ENCODE measurements at regions not wholly inside any gene's neighbourhood (a gene's known extent, or its start where the extent isn't known, plus 50 kb on each side); places are given as distances from the start of the nearest gene placed in this dataset.
"Not testable (repeated sequence)": the region's sequence is repeated elsewhere in the genome, so short reads cannot be mapped to it uniquely, and the experiment has no call there.

DNA sequence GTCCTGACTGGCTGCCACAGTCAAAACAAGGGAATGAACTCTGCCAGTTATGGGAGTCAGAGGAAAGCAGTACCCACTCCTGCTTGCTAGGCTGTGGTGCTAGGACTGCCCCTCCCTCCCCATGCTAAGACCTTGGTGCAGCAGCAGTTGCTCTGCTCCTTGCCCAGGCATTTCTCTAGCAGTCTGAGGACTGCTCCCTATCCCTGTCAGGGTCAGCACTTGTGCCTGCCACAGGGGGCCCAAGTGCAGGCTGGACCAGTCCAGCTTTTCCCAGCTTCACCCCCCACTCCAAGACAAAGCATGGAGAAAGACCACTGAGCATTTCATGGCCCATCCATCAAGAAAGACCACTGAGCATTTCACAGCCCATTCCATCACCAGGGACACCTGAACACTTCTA lies 305.8 kb upstream of the CLEC14A start:
- ATAC-seq: no peak

DNA sequence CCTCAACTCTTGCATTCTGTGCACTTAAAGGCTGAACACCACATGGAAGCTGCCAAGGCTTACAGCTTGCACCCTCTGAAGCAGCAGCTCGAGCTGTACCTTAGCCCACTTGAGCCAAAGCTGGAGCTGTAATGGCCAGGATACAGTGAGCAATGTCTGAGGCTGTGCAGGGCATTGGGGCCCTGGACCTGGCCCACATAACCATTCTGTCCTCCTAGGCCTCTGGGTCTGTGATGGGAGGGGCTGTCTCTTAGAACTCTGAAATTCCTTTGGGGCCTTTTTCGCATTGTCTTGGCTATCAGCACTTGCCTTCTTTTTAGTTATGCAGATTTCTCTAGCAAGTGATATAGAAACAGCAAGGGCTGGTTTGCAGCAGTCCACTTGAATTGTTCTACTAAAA lies 303.8 kb upstream of the CLEC14A start:
- H3K27me3 Mint-ChIP-seq: no peaks in the 10 kb centered on the region
- no peak for DNase-seq (ENCODE audit: low spot score)
- H3K9me3 Mint-ChIP-seq: peaks cover 22% of the 10 kb centered on the region
- H3K4me1 Mint-ChIP-seq (ENCODE audit: low read depth in 2 of 2): no peaks in the 10 kb centered on the region
- no peak overlapping the region for H3K4me3 Mint-ChIP-seq
- H3K36me3 Mint-ChIP-seq: no peaks in the 10 kb centered on the region
- no peak overlapping the region for H3K27ac Mint-ChIP-seq
- no peak for ATAC-seq

More for the DNA sequence above, 305.8 kb upstream of the CLEC14A start:
- Mint-ChIP-seq H3K9me3 (peaks cover 24% of the 10 kb centered on the region), H3K4me1 (ENCODE audit: low read depth in 2 of 2) (no peaks in the 10 kb centered on the region), H3K4me3 (no peak overlapping the region), H3K36me3 (no peaks in the 10 kb centered on the region), H3K27ac (no peak overlapping the region), H3K27me3 (no peaks in the 10 kb centered on the region)
- no peak for DNase-seq (ENCODE audit: low spot score)

DNA sequence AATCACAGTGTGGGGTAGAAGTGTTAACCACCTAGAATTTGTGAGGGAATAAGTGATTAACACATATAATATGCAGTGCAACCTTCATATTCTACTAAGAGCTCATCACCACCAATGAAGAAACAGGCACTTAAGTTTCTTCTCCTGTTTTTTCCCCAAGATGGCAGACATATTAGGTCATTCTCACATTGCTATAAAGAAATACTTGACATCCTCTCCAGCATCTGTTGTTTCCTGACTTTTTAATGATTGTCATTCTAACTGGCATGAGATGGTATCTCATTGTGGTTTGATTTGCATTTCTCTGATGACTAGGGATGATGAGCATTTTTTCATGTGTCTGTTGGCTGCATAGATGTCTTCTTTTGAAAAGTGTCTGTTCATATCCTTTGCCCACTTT lies 301.5 kb upstream of the CLEC14A start:
- H3K4me1 Mint-ChIP-seq (ENCODE audit: low read depth in 2 of 2); H3K27ac Mint-ChIP-seq; H3K27me3 Mint-ChIP-seq; ATAC-seq; H3K4me3 Mint-ChIP-seq; H3K36me3 Mint-ChIP-seq; DNase-seq (ENCODE audit: low spot score): not testable (repeated sequence)
- peaks cover 19% of the 10 kb centered on the region for H3K9me3 Mint-ChIP-seq

DNA sequence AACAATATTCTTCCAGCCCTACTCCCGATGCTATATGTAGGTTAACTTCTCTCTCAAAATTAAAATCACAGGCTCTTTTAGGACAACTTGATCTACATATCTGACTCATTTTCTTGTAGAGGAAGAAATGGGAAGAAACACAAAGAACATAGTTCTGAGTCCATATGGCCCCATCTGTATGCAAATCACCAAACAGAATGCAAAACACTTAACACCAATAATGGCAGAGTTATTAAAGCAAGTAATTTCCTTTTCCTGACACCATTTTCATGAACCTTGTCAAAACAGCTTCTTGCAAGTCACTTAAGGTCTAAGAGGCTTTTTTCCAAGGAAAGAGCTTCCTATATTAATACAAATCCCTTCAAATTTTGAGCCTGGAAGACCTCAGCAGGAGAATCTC lies 300.4 kb upstream of the CLEC14A start:
- H3K4me1 Mint-ChIP-seq (ENCODE audit: low read depth in 2 of 2): no peaks in the 10 kb centered on the region
- DNase-seq (ENCODE audit: low spot score) (no peak), ATAC-seq (no peak)
- no peak overlapping the region for H3K4me3 Mint-ChIP-seq
- no peak overlapping the region for H3K27ac Mint-ChIP-seq
- peaks cover 19% of the 10 kb centered on the region for H3K9me3 Mint-ChIP-seq
- no peaks in the 10 kb centered on the region for H3K36me3 Mint-ChIP-seq
- H3K27me3 Mint-ChIP-seq: no peaks in the 10 kb centered on the region

DNA sequence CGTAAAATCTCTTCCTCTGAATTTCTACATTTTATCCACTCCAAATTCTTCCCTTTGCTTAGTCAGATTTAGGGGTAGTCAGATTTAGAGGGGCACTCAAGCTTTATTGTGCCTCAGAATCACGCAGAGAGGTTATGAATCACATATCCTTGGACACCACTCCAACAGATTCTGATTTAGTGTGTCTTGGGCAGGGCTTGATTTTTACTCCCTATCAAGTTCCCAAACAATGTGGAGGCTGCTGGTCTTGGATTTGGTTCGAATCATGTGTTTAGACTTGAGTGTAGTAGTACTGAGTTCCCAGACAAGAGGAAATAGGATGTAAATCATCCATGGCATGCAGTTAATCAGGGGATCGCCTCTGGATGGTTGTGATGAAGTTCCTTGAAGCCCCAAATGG lies 298.1 kb upstream of the CLEC14A start:
- H3K27me3 Mint-ChIP-seq: no peaks in the 10 kb centered on the region
- H3K36me3 Mint-ChIP-seq: no peaks in the 10 kb centered on the region
- DNase-seq (ENCODE audit: low spot score) (no peak), ATAC-seq (no peak)
- H3K27ac Mint-ChIP-seq: no peak overlapping the region
- H3K4me3 Mint-ChIP-seq: no peak overlapping the region
- no peaks in the 10 kb centered on the region for H3K4me1 Mint-ChIP-seq (ENCODE audit: low read depth in 2 of 2)
- H3K9me3 Mint-ChIP-seq: peaks cover 13% of the 10 kb centered on the region

GRCh38 chr14:38553586-38553985 lies 297.7 kb upstream of the CLEC14A start:
- H3K27ac Mint-ChIP-seq: no peak overlapping the region
- H3K4me1 Mint-ChIP-seq (ENCODE audit: low read depth in 2 of 2): no peaks in the 10 kb centered on the region
- peaks cover 10% of the 10 kb centered on the region for H3K9me3 Mint-ChIP-seq
- no peak for DNase-seq (ENCODE audit: low spot score)
- H3K36me3 Mint-ChIP-seq: no peaks in the 10 kb centered on the region
- no peak for ATAC-seq
- H3K27me3 Mint-ChIP-seq: no peaks in the 10 kb centered on the region
- H3K4me3 Mint-ChIP-seq: no peak overlapping the region

- DNase-seq (ENCODE audit: low spot score) (no peak), ATAC-seq (no peak)
- H3K27me3 Mint-ChIP-seq: no peaks in the 10 kb centered on the region
- H3K27ac Mint-ChIP-seq: no peak overlapping the region
- no peak overlapping the region for H3K4me3 Mint-ChIP-seq
- no peaks in the 10 kb centered on the region for H3K36me3 Mint-ChIP-seq
- no peaks in the 10 kb centered on the region for H3K4me1 Mint-ChIP-seq (ENCODE audit: low read depth in 2 of 2)
- H3K9me3 Mint-ChIP-seq: peaks cover 2% of the 10 kb centered on the region
Observed at GRCh38 chr14:38549564-38549963, 293.7 kb upstream of the CLEC14A start.

- H3K4me3 Mint-ChIP-seq: no peak overlapping the region
- no peaks in the 10 kb centered on the region for H3K4me1 Mint-ChIP-seq (ENCODE audit: low read depth in 2 of 2)
- H3K36me3 Mint-ChIP-seq: no peaks in the 10 kb centered on the region
- H3K27me3 Mint-ChIP-seq: no peaks in the 10 kb centered on the region
- H3K27ac Mint-ChIP-seq: no peak overlapping the region
- ATAC-seq (no peak), DNase-seq (ENCODE audit: low spot score) (no peak)
- H3K9me3 Mint-ChIP-seq: peaks cover 9% of the 10 kb centered on the region
Observed at GRCh38 chr14:38547961-38548490, 292.1 kb upstream of the CLEC14A start.

DNA sequence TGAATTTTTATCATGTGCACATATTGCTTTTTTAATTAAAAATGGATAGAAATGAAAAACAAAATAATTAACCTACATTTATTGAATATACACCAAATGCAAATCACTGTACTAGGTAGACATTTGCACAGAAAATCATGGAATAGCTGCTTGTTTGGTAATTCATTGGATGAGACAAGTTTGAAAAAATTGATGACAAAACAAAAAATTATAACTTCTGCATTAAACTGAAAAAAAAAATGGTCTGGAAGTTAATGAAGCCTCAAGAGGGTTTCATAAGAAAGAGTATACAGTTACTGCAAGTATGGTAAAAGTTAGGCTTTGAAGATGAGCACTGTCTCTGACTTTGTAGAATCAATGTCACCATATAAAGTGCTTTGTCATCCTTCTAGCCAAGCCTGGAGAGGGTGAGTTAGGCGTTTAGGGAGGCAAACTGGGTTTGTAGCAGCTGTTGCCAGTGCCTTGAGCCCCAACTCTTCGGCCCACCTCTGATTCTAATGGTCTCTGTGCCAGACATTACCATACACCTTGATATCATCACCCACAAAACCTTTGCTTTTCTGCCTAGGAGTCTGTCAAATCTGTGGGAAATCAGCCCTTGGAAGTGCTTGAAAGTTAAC lies 291.1 kb upstream of the CLEC14A start:
- Mint-ChIP-seq H3K4me1 (ENCODE audit: low read depth in 2 of 2) (no peaks in the 10 kb centered on the region), H3K27me3 (no peaks in the 10 kb centered on the region), H3K4me3 (no peak overlapping the region), H3K9me3 (peaks cover 9% of the 10 kb centered on the region), H3K27ac (no peak overlapping the region), H3K36me3 (no peaks in the 10 kb centered on the region)
- ATAC-seq (no peak), DNase-seq (ENCODE audit: low spot score) (no peak)

DNA sequence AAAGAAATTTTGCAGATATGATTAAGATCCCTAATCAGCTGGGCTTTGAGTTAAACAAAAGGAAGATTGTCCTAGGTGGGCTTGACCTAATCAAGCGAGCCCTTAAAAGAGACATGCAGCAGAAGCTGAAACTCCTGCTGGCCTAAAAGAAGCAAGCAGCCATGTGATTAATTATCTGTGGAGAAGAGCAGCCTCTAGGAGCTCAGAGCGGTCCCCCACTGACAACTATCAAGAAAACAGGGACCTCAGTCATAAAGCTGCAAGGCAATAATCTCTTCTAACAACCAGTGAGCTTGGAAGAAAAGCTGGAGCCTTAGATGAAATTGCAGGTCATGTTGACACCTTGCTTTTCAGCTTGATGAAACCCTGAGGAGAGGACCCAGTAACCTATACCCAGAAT lies 288.9 kb upstream of the CLEC14A start:
- Mint-ChIP-seq H3K27me3 (no peaks in the 10 kb centered on the region), H3K4me3 (no peak overlapping the region), H3K9me3 (peaks cover 9% of the 10 kb centered on the region), H3K36me3 (no peaks in the 10 kb centered on the region), H3K4me1 (ENCODE audit: low read depth in 2 of 2) (no peaks in the 10 kb centered on the region), H3K27ac (no peak overlapping the region)
- DNase-seq (ENCODE audit: low spot score) (no peak), ATAC-seq (no peak)

- not testable (repeated sequence) for ATAC-seq; H3K27ac Mint-ChIP-seq; DNase-seq (ENCODE audit: low spot score); H3K4me3 Mint-ChIP-seq; H3K4me1 Mint-ChIP-seq (ENCODE audit: low read depth in 2 of 2); H3K9me3 Mint-ChIP-seq; H3K36me3 Mint-ChIP-seq; H3K27me3 Mint-ChIP-seq
Observed at GRCh38 chr14:38543851-38544250, 288.0 kb upstream of the CLEC14A start.

DNA sequence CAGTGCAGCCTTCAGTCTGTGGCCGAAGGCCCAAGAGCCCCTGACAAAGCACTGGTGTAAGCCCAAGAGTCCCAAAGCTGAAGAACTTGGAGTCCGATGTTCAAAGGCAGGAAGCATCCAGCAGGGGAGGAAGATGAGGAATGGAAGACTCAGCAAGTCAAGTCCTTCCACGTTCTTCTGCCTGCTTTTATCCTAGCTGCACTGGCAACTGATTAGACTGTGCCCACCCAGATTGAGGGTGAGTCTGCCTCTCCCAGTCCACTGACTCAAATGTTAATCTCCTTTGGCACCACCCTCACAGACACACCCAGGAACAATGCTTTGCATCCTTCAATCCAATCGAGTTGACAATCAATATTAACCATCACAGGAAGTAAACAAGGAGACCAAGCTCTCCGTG lies 282.2 kb upstream of the CLEC14A start:
- ATAC-seq; H3K27ac Mint-ChIP-seq; H3K27me3 Mint-ChIP-seq; DNase-seq (ENCODE audit: low spot score); H3K4me1 Mint-ChIP-seq (ENCODE audit: low read depth in 2 of 2); H3K4me3 Mint-ChIP-seq; H3K36me3 Mint-ChIP-seq; H3K9me3 Mint-ChIP-seq: not testable (repeated sequence)

DNA sequence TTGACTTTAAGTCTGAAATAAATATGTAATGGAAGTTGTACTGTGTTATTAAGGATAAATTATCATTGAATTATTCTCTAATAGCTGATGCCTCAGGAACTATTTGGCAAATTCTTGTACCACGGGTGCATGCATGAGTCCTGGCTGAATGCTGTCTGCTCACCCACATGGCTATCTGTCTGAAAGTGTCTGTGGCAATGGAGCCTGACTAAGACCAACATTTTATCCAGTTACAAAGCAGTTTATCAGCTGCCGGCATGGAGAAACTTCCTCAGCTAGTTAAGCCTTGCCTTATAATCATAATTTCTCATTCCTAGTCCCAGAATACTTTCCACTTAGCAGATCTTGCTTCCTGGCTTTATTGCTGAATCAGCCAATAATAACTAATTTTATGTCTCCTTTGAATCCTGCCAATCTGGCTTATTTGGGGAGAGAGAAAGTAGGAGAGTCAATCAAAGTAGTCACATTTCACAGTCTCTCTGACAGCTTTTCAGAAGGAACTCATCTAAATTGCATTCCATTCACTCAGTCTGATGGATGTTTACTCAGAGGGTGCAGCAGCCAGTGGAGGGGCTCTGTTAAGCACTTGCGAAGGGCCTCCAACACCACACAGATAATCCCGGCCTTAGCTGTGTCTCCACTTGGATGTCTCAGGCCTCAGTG lies 280.6 kb upstream of the CLEC14A start:
- Mint-ChIP-seq H3K4me1 (ENCODE audit: low read depth in 2 of 2) (no peaks in the 10 kb centered on the region), H3K4me3 (no peak overlapping the region), H3K27me3 (no peaks in the 10 kb centered on the region), H3K36me3 (no peaks in the 10 kb centered on the region), H3K9me3 (peaks cover 3% of the 10 kb centered on the region), H3K27ac (no peak overlapping the region)
- ATAC-seq (no peak), DNase-seq (ENCODE audit: low spot score) (no peak)

- no peaks in the 10 kb centered on the region for H3K36me3 Mint-ChIP-seq
- no peak overlapping the region for H3K4me3 Mint-ChIP-seq
- H3K4me1 Mint-ChIP-seq (ENCODE audit: low read depth in 2 of 2): no peaks in the 10 kb centered on the region
- ATAC-seq (no peak), DNase-seq (ENCODE audit: low spot score) (no peak)
- H3K27ac Mint-ChIP-seq: no peak overlapping the region
- H3K9me3 Mint-ChIP-seq: peaks cover 12% of the 10 kb centered on the region
- H3K27me3 Mint-ChIP-seq: no peaks in the 10 kb centered on the region
Observed at GRCh38 chr14:38528582-38528981, 272.7 kb upstream of the CLEC14A start.

GRCh38 chr14:38527502-38527878 lies 271.6 kb upstream of the CLEC14A start:
- DNase-seq (ENCODE audit: low spot score): no peak
- no peak for ATAC-seq
- Mint-ChIP-seq H3K9me3 (peaks cover 12% of the 10 kb centered on the region), H3K27me3 (no peaks in the 10 kb centered on the region), H3K4me3 (no peak overlapping the region), H3K4me1 (ENCODE audit: low read depth in 2 of 2) (no peaks in the 10 kb centered on the region), H3K27ac (no peak overlapping the region), H3K36me3 (no peaks in the 10 kb centered on the region)
